ENCODE measurements at regions not wholly inside any gene's neighbourhood (a gene's known extent, or its start where the extent isn't known, plus 50 kb on each side); places are given as distances from the start of the nearest gene placed in this dataset.

DNA sequence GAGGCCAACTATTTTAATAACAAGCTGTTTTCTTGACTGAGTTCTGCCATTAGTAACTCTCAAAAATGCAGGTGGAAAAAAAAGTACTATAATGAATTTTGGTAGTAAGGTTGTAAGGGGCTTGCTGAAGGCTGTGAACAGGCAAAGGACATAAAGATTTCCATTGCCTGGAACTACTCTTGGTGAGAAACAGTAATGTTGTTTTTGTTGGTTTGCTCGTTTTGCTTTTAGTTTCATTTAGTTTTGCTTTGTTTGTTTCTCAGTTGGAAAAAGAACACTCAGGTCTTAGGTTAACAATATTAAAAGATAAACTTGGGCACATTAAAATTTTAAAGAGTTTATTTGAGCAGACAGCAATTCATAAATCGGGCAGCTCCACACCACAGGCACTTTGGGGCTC is 824.5 kb upstream of the HTR2C start:
- H3K4me1 ChIP-seq, result no peaks in the 10 kb centered on the region
- TF ChIP-seq, protein P1, sequence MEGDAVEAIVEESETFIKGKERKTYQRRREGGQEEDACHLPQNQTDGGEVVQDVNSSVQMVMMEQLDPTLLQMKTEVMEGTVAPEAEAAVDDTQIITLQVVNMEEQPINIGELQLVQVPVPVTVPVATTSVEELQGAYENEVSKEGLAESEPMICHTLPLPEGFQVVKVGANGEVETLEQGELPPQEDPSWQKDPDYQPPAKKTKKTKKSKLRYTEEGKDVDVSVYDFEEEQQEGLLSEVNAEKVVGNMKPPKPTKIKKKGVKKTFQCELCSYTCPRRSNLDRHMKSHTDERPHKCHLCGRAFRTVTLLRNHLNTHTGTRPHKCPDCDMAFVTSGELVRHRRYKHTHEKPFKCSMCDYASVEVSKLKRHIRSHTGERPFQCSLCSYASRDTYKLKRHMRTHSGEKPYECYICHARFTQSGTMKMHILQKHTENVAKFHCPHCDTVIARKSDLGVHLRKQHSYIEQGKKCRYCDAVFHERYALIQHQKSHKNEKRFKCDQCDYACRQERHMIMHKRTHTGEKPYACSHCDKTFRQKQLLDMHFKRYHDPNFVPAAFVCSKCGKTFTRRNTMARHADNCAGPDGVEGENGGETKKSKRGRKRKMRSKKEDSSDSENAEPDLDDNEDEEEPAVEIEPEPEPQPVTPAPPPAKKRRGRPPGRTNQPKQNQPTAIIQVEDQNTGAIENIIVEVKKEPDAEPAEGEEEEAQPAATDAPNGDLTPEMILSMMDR (IDR thresholded peaks at IDR 0.05), result no peak
- TF ChIP-seq EP300 (IDR thresholded peaks at IDR 0.05) (no peak), POLR2A (IDR thresholded peaks at IDR 0.05) (no peak)
- H3K27ac ChIP-seq, result no peak overlapping the region
- no peak overlapping the region for H3K4me3 ChIP-seq
- H3K27me3 ChIP-seq, result peaks cover 0 to 3% of the 10 kb centered on the region in 2 donors
- no peaks in the 10 kb centered on the region for H3K36me3 ChIP-seq
- 64 to 69% methylated on average over 2 of the region's 2 CpGs for WGBS, 2 donors
- no peak for DNase-seq (ENCODE audit: low spot score in 2 of 2)
- no peaks in the 10 kb centered on the region for H3K9me3 ChIP-seq

DNA sequence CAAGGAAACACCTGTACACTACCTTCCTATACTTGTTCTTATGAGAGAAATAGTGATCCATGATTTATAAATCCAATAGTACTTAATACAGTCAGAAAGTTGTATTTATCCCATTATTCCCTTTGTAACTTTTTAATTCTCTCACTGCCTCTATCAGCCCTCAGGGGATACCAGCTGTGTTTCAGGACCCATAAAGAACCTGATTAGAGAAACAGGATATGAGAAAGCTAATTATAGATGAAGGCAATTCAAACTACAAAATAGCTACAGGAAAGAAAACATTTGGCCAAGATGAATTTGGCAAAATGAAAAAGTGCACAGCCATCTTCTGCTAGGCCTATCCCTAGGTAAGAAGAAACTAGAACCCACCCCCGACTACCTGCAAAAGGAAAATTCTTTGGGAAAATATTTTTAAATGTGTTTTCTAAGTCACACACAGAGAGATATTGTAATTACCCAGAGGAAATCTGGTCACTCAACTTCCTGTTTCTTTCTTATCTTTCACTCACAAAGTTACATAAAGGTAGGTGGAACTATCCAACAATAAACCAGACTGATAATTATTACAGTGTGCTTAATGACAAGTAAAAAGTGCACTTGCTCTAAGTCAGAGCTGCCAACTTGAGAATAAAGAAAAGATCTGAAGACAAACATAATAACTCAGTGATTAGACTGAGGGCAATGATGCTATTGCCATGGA is 836.5 kb upstream of the HTR2C start:
- DNase-seq (ENCODE audit: low spot score in 2 of 2), result no peak
- TF ChIP-seq POLR2A (IDR thresholded peaks at IDR 0.05) (no peak), EP300 (IDR thresholded peaks at IDR 0.05) (no peak)
- TF ChIP-seq, protein P1 (IDR thresholded peaks at IDR 0.05), result no peak
- WGBS, 2 donors, result 75 to 100% methylated on average over 1 of the region's 1 CpG
- Histone ChIP-seq H3K36me3 (no peaks in the 10 kb centered on the region), H3K27me3 (peaks cover 0 to 19% of the 10 kb centered on the region in 2 donors), H3K27ac (no peak overlapping the region), H3K9me3 (no peaks in the 10 kb centered on the region), H3K4me1 (no peaks in the 10 kb centered on the region), H3K4me3 (no peak overlapping the region)

DNA sequence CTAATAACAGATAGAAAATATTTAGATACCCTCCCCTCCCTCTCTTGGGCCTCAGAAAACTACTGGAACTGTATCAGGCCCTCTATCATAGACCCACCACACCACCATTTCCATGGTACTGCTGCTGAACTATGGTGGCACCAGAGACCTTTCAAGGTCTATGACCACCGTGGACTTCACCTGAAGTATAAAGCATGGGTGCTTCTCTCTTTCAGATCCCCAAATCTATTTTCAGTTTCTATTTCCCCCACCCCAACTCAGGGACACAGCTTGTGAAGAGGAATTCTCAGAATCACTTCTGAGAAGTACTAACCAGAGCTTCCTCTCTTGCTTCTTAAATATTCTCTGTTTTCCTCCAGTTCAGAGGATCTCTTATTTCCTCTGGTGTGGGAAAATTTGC is 840.8 kb upstream of the HTR2C start:
- Histone ChIP-seq H3K27ac (no peak overlapping the region), H3K36me3 (no peaks in the 10 kb centered on the region), H3K27me3 (peaks cover 0 to 21% of the 10 kb centered on the region in 2 donors), H3K4me1 (no peaks in the 10 kb centered on the region), H3K9me3 (no peaks in the 10 kb centered on the region), H3K4me3 (no peak overlapping the region)
- TF ChIP-seq EP300 (IDR thresholded peaks at IDR 0.05), result no peak
- TF ChIP-seq POLR2A (IDR thresholded peaks at IDR 0.05), result no peak
- TF ChIP-seq, protein P1 (IDR thresholded peaks at IDR 0.05), result no peak
- no peak for DNase-seq (ENCODE audit: low spot score in 2 of 2)
- 79 to 86% methylated on average over 1 of the region's 1 CpG for WGBS, 2 donors

DNA sequence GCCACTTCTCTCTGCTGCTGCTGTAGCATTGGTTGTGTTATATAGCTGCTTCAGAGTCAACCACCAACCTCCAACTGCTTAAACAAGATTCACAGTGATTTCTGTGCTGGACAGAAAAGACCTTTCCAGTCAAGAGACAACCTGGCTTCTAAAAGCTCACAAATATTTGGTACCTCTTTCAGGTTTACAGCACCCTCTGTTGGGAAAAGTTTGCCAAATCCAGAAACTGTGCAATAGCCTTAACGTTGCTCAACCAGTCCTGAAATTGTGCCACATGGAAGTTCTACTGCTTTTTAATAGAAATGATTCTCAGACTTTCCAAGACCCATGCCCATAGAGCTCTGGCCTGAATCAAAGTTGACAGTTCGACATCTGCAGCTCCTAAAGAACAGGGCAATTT is 842.1 kb upstream of the HTR2C start:
- Histone ChIP-seq H3K4me3 (no peak overlapping the region), H3K4me1 (no peaks in the 10 kb centered on the region), H3K27ac (no peak overlapping the region), H3K36me3 (no peaks in the 10 kb centered on the region), H3K27me3 (peaks cover 0 to 21% of the 10 kb centered on the region in 2 donors), H3K9me3 (no peaks in the 10 kb centered on the region)
- no peak for TF ChIP-seq EP300 (IDR thresholded peaks at IDR 0.05)
- no peak for TF ChIP-seq POLR2A (IDR thresholded peaks at IDR 0.05)
- TF ChIP-seq, protein P1 (IDR thresholded peaks at IDR 0.05), result no peak
- 31 to 61% methylated on average over 2 of the region's 2 CpGs for WGBS, 2 donors
- no peak for DNase-seq (ENCODE audit: low spot score in 2 of 2)

DNA sequence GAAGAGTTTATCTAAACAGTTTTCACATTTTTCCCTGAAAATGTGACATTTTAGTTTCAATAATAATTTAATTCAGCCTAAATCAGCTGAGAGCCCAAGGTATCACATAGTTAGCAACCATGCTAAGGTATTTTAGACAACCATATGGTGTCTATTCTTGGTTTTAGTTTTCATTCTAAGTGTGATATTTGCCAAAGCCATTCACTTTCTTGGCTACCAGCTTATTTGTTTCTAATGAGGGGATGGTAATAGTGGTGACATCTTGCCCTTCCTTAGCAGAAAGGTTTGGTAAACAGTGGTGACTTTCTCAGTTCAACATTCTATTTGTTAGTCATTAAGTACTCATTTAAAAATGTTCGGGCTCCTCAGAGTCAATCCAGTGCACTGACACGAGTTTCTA is 854.9 kb upstream of the HTR2C start:
- DNase-seq (ENCODE audit: low spot score in 2 of 2), result no peak
- peaks cover 0 to 2% of the 10 kb centered on the region in 2 donors for H3K27me3 ChIP-seq
- H3K4me1 ChIP-seq, result no peaks in the 10 kb centered on the region
- H3K9me3 ChIP-seq, result no peaks in the 10 kb centered on the region
- 78 to 80% methylated on average over 2 of the region's 2 CpGs for WGBS, 2 donors
- H3K4me3 ChIP-seq, result no peak overlapping the region
- no peaks in the 10 kb centered on the region for H3K36me3 ChIP-seq
- TF ChIP-seq, protein P1 (IDR thresholded peaks at IDR 0.05), result no peak
- TF ChIP-seq POLR2A (IDR thresholded peaks at IDR 0.05), result no peak
- TF ChIP-seq EP300 (IDR thresholded peaks at IDR 0.05), result no peak
- H3K27ac ChIP-seq, result no peak overlapping the region

Data from tibial nerve (tissue), 4 donors.